ENCODE measurements at regions not wholly inside any gene's neighbourhood (a gene's known extent, or its start where the extent isn't known, plus 50 kb on each side); places are given as distances from the start of the nearest gene placed in this dataset.
A peak's percentile ranks its signal among the peaks of the same experiment; 100 is the strongest.

DNA sequence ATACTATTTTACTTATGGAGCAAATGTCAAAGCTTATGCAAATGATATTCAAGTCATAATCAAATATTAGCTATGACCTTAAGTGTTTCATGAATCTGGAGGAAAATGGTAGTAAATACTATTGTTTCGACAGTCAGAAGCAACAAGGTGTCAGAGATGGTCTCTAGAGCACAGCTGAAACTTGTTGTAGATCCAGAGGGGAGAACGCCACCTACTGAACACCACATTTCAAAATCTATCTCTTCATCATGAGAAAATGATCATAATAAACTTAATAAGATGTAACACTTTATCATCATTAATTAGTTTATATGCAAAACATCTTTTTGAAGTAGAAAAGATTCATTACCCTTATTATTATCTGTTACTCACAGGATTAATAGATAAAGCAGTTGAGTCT, 418.7 kb downstream of the GATA3 start:
- WGBS, result 56% methylated on average over 2 of the region's 2 CpGs
- H3K36me3 ChIP-seq (ENCODE audit: control insufficient read depth in 4 of 4, insufficient read depth in 3 of 4, low read depth in 1 of 4, low read length in 3 of 4), result no peaks in the 10 kb centered on the region
- TF ChIP-seq TAF1 (conservative IDR thresholded peaks at IDR 0.05) (no peak), RAD21 (IDR thresholded peaks at IDR 0.05) (peak; percentile 48 to 53), FOXA2 (IDR thresholded peaks at IDR 0.05) (no peak)
- H3K4me1 ChIP-seq (ENCODE audit: control insufficient read depth in 4 of 4, insufficient read depth in 4 of 4, low read length in 3 of 4), result no peaks in the 10 kb centered on the region
- H3K9ac ChIP-seq (ENCODE audit: low read depth in 1 of 2, low read length in 2 of 2), result no peak overlapping the region
- peaks cover 2 to 8% (median 4%) of the 10 kb centered on the region in 4 donors for H3K9me3 ChIP-seq (ENCODE audit: control insufficient read depth in 4 of 4, low read length in 3 of 4)
- H3K27me3 ChIP-seq (ENCODE audit: control insufficient read depth in 4 of 4, insufficient read depth in 4 of 4, low read length in 3 of 4), result peaks cover 0 to 2% (median 0%) of the 10 kb centered on the region in 4 donors
- H3K27ac ChIP-seq (ENCODE audit: low read depth in 1 of 2, low read length in 2 of 2), result no peak overlapping the region
- DNase-seq (ENCODE audit: low spot score), result no peak
- H3K4me3 ChIP-seq (ENCODE audit: low read depth in 1 of 3, low read length in 3 of 3), result no peak overlapping the region

DNA sequence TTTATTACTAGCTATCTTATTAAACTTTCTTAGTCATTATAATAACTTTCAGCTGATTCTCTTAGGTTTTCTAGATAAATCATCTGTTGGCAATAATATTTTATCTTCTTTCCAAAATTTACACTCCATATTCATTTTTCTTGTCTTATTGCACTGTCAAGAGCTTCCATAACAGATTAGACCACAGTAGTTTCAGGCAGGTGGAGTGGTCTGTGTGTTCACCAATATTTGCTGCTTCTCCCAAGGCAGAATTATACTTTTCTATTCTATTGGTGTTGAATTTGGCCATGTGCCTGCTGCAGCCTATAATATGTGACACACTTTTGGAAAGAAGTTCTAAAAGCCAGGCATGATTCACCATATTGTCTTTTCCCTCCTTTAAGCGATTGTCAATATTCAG, 422.8 kb downstream of the GATA3 start:
- Histone ChIP-seq H3K9me3 (ENCODE audit: control insufficient read depth in 4 of 4, low read length in 3 of 4) (peaks cover 2 to 8% (median 5%) of the 10 kb centered on the region in 4 donors), H3K4me1 (ENCODE audit: control insufficient read depth in 4 of 4, insufficient read depth in 4 of 4, low read length in 3 of 4) (no peaks in the 10 kb centered on the region), H3K36me3 (ENCODE audit: control insufficient read depth in 4 of 4, insufficient read depth in 3 of 4, low read depth in 1 of 4, low read length in 3 of 4) (no peaks in the 10 kb centered on the region), H3K4me3 (ENCODE audit: low read depth in 1 of 3, low read length in 3 of 3) (no peak overlapping the region), H3K9ac (ENCODE audit: low read depth in 1 of 2, low read length in 2 of 2) (no peak overlapping the region), H3K27ac (ENCODE audit: low read depth in 1 of 2, low read length in 2 of 2) (no peak overlapping the region), H3K27me3 (ENCODE audit: control insufficient read depth in 4 of 4, insufficient read depth in 4 of 4, low read length in 3 of 4) (peaks cover 0 to 4% (median 1%) of the 10 kb centered on the region in 4 donors)
- no peak for DNase-seq (ENCODE audit: low spot score)
- 58% methylated on average over 1 of the region's 1 CpG for WGBS
- TF ChIP-seq TAF1 (conservative IDR thresholded peaks at IDR 0.05) (no peak), FOXA2 (IDR thresholded peaks at IDR 0.05) (no peak), HNF4G (IDR thresholded peaks at IDR 0.05) (no peak), YY1 (IDR thresholded peaks at IDR 0.05) (no peak), NR2F2 (IDR thresholded peaks at IDR 0.05) (no peak), REST (IDR thresholded peaks at IDR 0.05) (no peak), SP1 (IDR thresholded peaks at IDR 0.05) (no peak), FOXA1 (IDR thresholded peaks at IDR 0.05) (no peak), RXRA (IDR thresholded peaks at IDR 0.05) (no peak), MAX (IDR thresholded peaks at IDR 0.05) (no peak), HNF4A (conservative IDR thresholded peaks at IDR 0.05) (no peak)

DNA sequence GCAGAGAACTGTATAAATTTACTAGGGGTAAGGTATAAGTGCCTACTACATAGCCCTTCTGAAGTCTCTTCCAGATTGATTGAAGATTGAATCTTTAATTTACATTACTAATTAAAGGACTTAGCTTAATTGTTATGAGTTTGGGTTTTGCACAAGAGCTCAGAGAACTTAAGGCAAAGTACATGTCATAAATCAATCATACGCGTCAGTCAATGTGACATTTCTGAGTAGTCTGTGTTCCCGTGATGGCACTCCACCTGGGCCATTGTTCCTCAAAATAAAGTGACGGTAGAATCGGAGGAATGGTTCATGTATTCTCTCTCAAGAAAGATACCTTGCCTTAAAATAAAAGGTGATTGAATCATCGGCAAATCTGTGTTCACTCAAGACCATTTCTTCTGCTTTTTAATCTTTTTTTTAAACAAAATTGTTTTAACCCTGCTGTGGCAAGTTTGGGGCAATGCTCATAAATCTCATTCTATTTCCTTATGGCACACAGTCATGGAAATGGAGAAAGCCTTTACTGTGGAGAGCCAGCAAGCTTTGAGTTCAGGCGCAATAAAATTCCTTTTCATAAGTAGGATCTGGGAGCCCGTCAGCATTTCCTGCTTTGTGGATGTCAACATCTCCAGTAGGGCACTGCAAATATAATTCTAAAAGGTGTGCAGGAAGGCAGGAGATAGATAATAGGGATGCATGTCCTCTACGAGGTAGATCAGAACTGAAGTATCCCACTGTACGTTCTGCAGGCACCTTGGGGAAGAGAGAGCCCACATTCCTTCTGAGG, 427.4 kb downstream of the GATA3 start:
- no peak overlapping the region for H3K27ac ChIP-seq (ENCODE audit: low read depth in 1 of 2, low read length in 2 of 2)
- TF ChIP-seq SP1 (IDR thresholded peaks at IDR 0.05), result no peak
- TF ChIP-seq HNF4A (conservative IDR thresholded peaks at IDR 0.05), result no peak
- TF ChIP-seq ZBTB33 (IDR thresholded peaks at IDR 0.05), result no peak
- no peak for TF ChIP-seq FOXA1 (IDR thresholded peaks at IDR 0.05)
- DNase-seq (ENCODE audit: low spot score), result no peak
- H3K27me3 ChIP-seq (ENCODE audit: control insufficient read depth in 4 of 4, insufficient read depth in 4 of 4, low read length in 3 of 4), result peaks cover 0 to 4% (median 2%) of the 10 kb centered on the region in 4 donors
- peaks cover 2 to 5% (median 4%) of the 10 kb centered on the region in 4 donors for H3K9me3 ChIP-seq (ENCODE audit: control insufficient read depth in 4 of 4, low read length in 3 of 4)
- no peaks in the 10 kb centered on the region for H3K4me1 ChIP-seq (ENCODE audit: control insufficient read depth in 4 of 4, insufficient read depth in 4 of 4, low read length in 3 of 4)
- no peaks in the 10 kb centered on the region for H3K36me3 ChIP-seq (ENCODE audit: control insufficient read depth in 4 of 4, insufficient read depth in 3 of 4, low read depth in 1 of 4, low read length in 3 of 4)
- WGBS, result 69% methylated on average over 10 of the region's 10 CpGs
- no peak overlapping the region for H3K9ac ChIP-seq (ENCODE audit: low read depth in 1 of 2, low read length in 2 of 2)
- H3K4me3 ChIP-seq (ENCODE audit: low read depth in 1 of 3, low read length in 3 of 3), result no peak overlapping the region
